A549 (cell line): ENCODE measurements at regions not wholly inside any gene's neighbourhood (a gene's known extent, or its start where the extent isn't known, plus 50 kb on each side); places are given as distances from the start of the nearest gene placed in this dataset.

ENCODE experiments used
- ATAC-seq, 2 experiments: fragments of 200-7000 bp in 1 of 2; fragments of >200 bp in 1 of 2; cut with Nextera tagmentation in 1 of 2; cut with Tn5 transposase in 1 of 2; 3 replicates each; pipeline versions ENCODE4 v1.8.0 to v1.9.1; 2018 to 2020; ENCODE audit warnings: mild to moderate bottlenecking in 1 of 2, moderate library complexity in 1 of 2
- CTCF ChIA-PET: fragments of 300-600 bp; sonication (Branson Sonifier 250); formaldehyde crosslinking; extraction: SDS; loops from one replicate; lab custom pipeline; 2021; ENCODE audit warnings: antibody characterized with exemption, inconsistent platforms; lab: Yijun Ruan, JAX
- POLR2A ChIA-PET: fragments of 350-600 bp; formaldehyde crosslinking; extraction: SDS; loops from one replicate; lab custom pipeline; 2021; ENCODE audit warnings: antibody characterized with exemption, inconsistent platforms; lab: Yijun Ruan, JAX
- DNase-seq, 2 experiments: peaks; one replicate each; pipeline versions ENCODE4 v3.0.0 to v3.0.0-alpha.2; 2011 to 2016; ENCODE audit warnings: low read depth in 1 of 2, low spot score in 1 of 2
- FAIRE-seq: peaks from 2 replicates; lab custom pipeline; 2011; peaks lifted over from hg19 to GRCh38; lab: Jason Lieb, UNC
- H3K27ac ChIP-seq, 2 experiments: fragments of >200 bp; sonication (Bioruptor Twin); formaldehyde crosslinking; 3 replicates each; pipeline ENCODE4 v1.5.1; 2016 to 2017
- H3K4me1 ChIP-seq: fragments of >200 bp; sonication (Bioruptor Twin); formaldehyde crosslinking; 3 replicates; pipeline ENCODE4 v1.6.1; 2016
- H3K4me2 ChIP-seq: fragments of >200 bp; sonication (Bioruptor Twin); formaldehyde crosslinking; 3 replicates; pipeline ENCODE4 v1.6.1; 2016
- H3K4me3 ChIP-seq: fragments of >200 bp; sonication (Bioruptor Twin); formaldehyde crosslinking; 3 replicates; pipeline ENCODE4 v1.5.1; 2016
- H3K9me3 ChIP-seq: fragments of >200 bp; sonication (Bioruptor Twin); formaldehyde crosslinking; 3 replicates; pipeline ENCODE4 v1.6.1; 2016
- BHLHE40 ChIP-seq: IDR thresholded peaks from 2 replicates; pipeline ENCODE4 v1.6.1; 2012; ENCODE audit warnings: low read depth, low read length, inconsistent platforms
- CBX2 ChIP-seq: fragments of 200-600 bp; sonication (generic); IDR thresholded peaks from 2 replicates; pipeline ENCODE4 v1.6.1; 2016; ENCODE audit warnings: low read depth, mild to moderate bottlenecking, borderline replicate concordance
- CBX8 ChIP-seq: fragments of 200-600 bp; sonication (generic); IDR thresholded peaks from 2 replicates; pipeline ENCODE4 v1.6.1; 2016
- CEBPB ChIP-seq, 2 experiments: fragments of >200 bp in 1 of 2; sonication (Bioruptor Twin) in 1 of 2; formaldehyde crosslinking in 1 of 2; IDR thresholded peaks; 2 replicates each; pipeline ENCODE4 v1.6.1; 2012 to 2016
- EHF ChIP-seq: fragments of 250-450 bp; sonication (Bioruptor Pico); IDR thresholded peaks from 2 replicates; pipeline ENCODE4 v1.5.0; 2020; ENCODE audit warnings: mild to moderate bottlenecking
- EHMT2 ChIP-seq: fragments of 200-600 bp; sonication (generic); IDR thresholded peaks from 2 replicates; pipeline ENCODE4 v1.6.1; 2016; ENCODE audit warnings: antibody characterized with exemption, low read depth, mild to moderate bottlenecking, moderate library complexity
- EP300 ChIP-seq, 2 experiments: fragments of >200 bp; sonication (Bioruptor Twin); formaldehyde crosslinking; IDR thresholded peaks; 2 replicates in 1 of 2; 3 replicates in 1 of 2; pipeline ENCODE4 v1.6.1; 2016 to 2017
- FOSL2 ChIP-seq, 2 experiments: fragments of 450-650 bp in 1 of 2; fragments of >200 bp in 1 of 2; sonication (Bioruptor Twin) in 1 of 2; formaldehyde crosslinking; IDR thresholded peaks; 2 replicates each; pipeline versions ENCODE4 v1.5.0 to v1.6.1; 2016 to 2020; ENCODE audit warnings: mild to moderate bottlenecking in 1 of 2, moderate library complexity in 1 of 2
- FOXS1 ChIP-seq: fragments of 250-450 bp; sonication (Bioruptor Pico); IDR thresholded peaks from 2 replicates; pipeline ENCODE4 v1.5.0; 2020; ENCODE audit warnings: mild to moderate bottlenecking, moderate library complexity
- GATA3 ChIP-seq: IDR thresholded peaks from 2 replicates; pipeline ENCODE4 v1.6.1; 2012; ENCODE audit warnings: borderline replicate concordance
- HDAC2 ChIP-seq: fragments of 200-600 bp; sonication (generic); IDR thresholded peaks from 2 replicates; pipeline ENCODE4 v1.6.1; 2016
- HEYL ChIP-seq: fragments of 250-450 bp; sonication (Bioruptor Pico); IDR thresholded peaks from 2 replicates; pipeline ENCODE4 v1.8.0; 2021; ENCODE audit warnings: mild to moderate bottlenecking, moderate library complexity
- KDM1A ChIP-seq: fragments of 200-600 bp; sonication (generic); IDR thresholded peaks from 2 replicates; pipeline ENCODE4 v1.6.1; 2016; ENCODE audit warnings: low read depth, mild to moderate bottlenecking
- KDM5A ChIP-seq: fragments of 200-600 bp; sonication (generic); IDR thresholded peaks from 2 replicates; pipeline ENCODE4 v1.6.1; 2016; ENCODE audit warnings: antibody characterized with exemption, mild to moderate bottlenecking
- MAFK ChIP-seq: fragments of 450-650 bp; IDR thresholded peaks from 2 replicates; pipeline ENCODE4 v1.6.1; 2014; ENCODE audit not compliant: partially characterized antibody
- NFE2L2 ChIP-seq: fragments of 150-350 bp; conservative IDR thresholded peaks from 2 replicates; pipeline ENCODE4 v1.6.1; 2014; ENCODE audit warnings: low read length
- POLR2AphosphoS2 ChIP-seq: conservative IDR thresholded peaks from 2 replicates; pipeline ENCODE4 v1.6.1; 2012; ENCODE audit warnings: low read length, improper control_type of control experiment, inconsistent platforms
- RARB ChIP-seq: fragments of 250-450 bp; sonication (Bioruptor Pico); IDR thresholded peaks from 2 replicates; pipeline ENCODE4 v1.8.0; 2021; ENCODE audit warnings: mild to moderate bottlenecking, moderate library complexity
- RNF2 ChIP-seq: fragments of 200-600 bp; sonication (generic); IDR thresholded peaks from 2 replicates; pipeline ENCODE4 v1.6.1; 2016; ENCODE audit warnings: low read depth, mild to moderate bottlenecking, antibody characterized with exemption, moderate library complexity, borderline replicate concordance
- SMC3 ChIP-seq: fragments of >200 bp; sonication (Bioruptor Twin); formaldehyde crosslinking; IDR thresholded peaks from 3 replicates; pipeline ENCODE4 v1.6.1; 2018; ENCODE audit warnings: inconsistent platforms
- SREBF2 ChIP-seq: fragments of 450-650 bp; IDR thresholded peaks from 2 replicates; pipeline ENCODE4 v1.6.1; 2014; ENCODE audit warnings: mild to moderate bottlenecking, moderate library complexity
- ZC3H11A ChIP-seq: fragments of 450-650 bp; IDR thresholded peaks from 2 replicates; pipeline ENCODE4 v1.6.1; 2014; ENCODE audit warnings: antibody characterized with exemption, mild to moderate bottlenecking
- ZSCAN20 ChIP-seq: fragments of 250-450 bp; sonication (Bioruptor Pico); IDR thresholded peaks from 2 replicates; pipeline ENCODE4 v1.8.0; 2022; ENCODE audit warnings: mild to moderate bottlenecking, moderate library complexity
- whole genome bisulfite sequencing: methylation state at CpG from one replicate; pipeline ENCODE4 v1.1.6; 2017; ENCODE audit errors: missing lambda C conversion rate; 5-methylcytosine and 5-hydroxymethylcytosine counted together
- TF ChIP-seq, protein P1 (sequence below): IDR thresholded peaks from 2 replicates; pipeline ENCODE4 v1.6.1; 2012
- TF ChIP-seq, protein P2 (sequence below): fragments of 450-650 bp; IDR thresholded peaks from 2 replicates; pipeline ENCODE4 v1.6.1; 2014; ENCODE audit warnings: antibody characterized with exemption
- TF ChIP-seq, protein P3 (sequence below): fragments of >200 bp; sonication (Bioruptor Twin); formaldehyde crosslinking; IDR thresholded peaks from 2 replicates; pipeline ENCODE4 v1.6.1; 2016
- TF ChIP-seq, protein P4 (sequence below): fragments of 250-450 bp; sonication (Bioruptor Pico); IDR thresholded peaks from 2 replicates; pipeline ENCODE4 v1.5.0; 2020; ENCODE audit warnings: low read depth, mild to moderate bottlenecking, moderate library complexity
- TF ChIP-seq, protein P5 (sequence below): fragments of >200 bp; sonication (Bioruptor Twin); formaldehyde crosslinking; IDR thresholded peaks from 3 replicates; pipeline ENCODE4 v1.5.1; 2016
- TF ChIP-seq, protein P6 (sequence below): fragments of 250-450 bp; sonication (Bioruptor Pico); IDR thresholded peaks from 2 replicates; pipeline ENCODE4 v1.5.0; 2021; ENCODE audit warnings: mild to moderate bottlenecking, moderate library complexity, borderline replicate concordance

DNA sequence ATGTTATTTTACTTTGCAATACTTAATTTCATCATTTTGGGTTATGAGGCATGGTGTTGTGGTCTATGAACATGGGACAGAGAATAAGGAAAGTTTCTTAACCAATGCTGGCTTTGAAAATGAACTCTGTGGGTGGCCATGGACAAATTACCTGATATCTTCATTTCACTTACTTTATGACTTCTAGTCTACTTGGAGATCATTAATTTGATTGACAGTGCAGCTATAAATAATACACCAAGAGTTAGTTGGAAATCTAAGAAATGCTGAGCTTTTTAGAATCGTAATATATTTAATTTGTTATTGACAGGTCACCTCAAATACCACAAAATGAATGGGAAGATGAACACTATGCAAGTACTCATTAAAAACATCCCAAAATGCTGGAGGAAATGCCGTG lies 140.4 kb downstream of the CENPW start:
- TF ChIP-seq HEYL (CRISPR knock-in tag) (no peak), RARB (no peak), KDM5A (no peak), NFE2L2 (no peak), MAFK (no peak), POLR2AphosphoS2 (no peak), SREBF2 (no peak)
- TF ChIP-seq, protein P1, sequence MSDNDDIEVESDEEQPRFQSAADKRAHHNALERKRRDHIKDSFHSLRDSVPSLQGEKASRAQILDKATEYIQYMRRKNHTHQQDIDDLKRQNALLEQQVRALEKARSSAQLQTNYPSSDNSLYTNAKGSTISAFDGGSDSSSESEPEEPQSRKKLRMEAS: no peak
- TF ChIP-seq, protein P2, sequence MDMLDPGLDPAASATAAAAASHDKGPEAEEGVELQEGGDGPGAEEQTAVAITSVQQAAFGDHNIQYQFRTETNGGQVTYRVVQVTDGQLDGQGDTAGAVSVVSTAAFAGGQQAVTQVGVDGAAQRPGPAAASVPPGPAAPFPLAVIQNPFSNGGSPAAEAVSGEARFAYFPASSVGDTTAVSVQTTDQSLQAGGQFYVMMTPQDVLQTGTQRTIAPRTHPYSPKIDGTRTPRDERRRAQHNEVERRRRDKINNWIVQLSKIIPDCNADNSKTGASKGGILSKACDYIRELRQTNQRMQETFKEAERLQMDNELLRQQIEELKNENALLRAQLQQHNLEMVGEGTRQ: no peak
- TF ChIP-seq, protein P3, sequence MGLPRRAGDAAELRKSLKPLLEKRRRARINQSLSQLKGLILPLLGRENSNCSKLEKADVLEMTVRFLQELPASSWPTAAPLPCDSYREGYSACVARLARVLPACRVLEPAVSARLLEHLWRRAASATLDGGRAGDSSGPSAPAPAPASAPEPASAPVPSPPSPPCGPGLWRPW: no peak
- TF ChIP-seq, protein P4, sequence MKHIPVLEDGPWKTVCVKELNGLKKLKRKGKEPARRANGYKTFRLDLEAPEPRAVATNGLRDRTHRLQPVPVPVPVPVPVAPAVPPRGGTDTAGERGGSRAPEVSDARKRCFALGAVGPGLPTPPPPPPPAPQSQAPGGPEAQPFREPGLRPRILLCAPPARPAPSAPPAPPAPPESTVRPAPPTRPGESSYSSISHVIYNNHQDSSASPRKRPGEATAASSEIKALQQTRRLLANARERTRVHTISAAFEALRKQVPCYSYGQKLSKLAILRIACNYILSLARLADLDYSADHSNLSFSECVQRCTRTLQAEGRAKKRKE (CRISPR knock-in tag): no peak
- ATAC-seq (no peak), FAIRE-seq (no peak), DNase-seq (no peak)
- ChIA-PET CTCF (no interaction called here), POLR2A (no interaction called here)
- WGBS: 39% methylated on average over 2 of the region's 2 CpGs
- Histone ChIP-seq H3K4me1 (no peaks in the 10 kb centered on the region), H3K9me3 (no peaks in the 10 kb centered on the region), H3K27ac (no peak overlapping the region), H3K4me2 (no peak overlapping the region), H3K4me3 (no peak overlapping the region)

DNA sequence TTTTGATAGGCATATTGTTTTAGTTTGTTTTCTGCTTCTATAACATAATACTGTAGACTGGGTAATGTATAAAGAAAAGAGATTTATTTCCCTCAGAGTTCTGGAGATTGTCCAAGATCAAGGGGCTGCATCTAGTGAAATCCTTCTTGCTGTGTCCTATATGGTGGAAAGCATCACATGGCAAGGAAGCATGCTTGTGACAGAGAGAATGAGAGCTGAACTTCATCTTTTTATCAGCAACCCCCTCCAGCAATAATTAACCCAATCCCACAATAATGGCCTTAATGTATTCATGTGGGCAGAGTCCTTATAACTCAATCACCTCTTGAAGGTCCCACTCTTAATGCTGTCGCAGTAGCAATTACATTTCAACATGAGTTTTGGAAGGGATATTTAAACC lies 141.4 kb downstream of the CENPW start:
- FAIRE-seq (no peak), DNase-seq (no peak), ATAC-seq (no peak)
- Histone ChIP-seq H3K4me1 (no peaks in the 10 kb centered on the region), H3K27ac (no peak overlapping the region), H3K4me2 (no peak overlapping the region), H3K9me3 (no peaks in the 10 kb centered on the region), H3K4me3 (no peak overlapping the region)
- ChIA-PET CTCF (interaction anchor here (0.6 kb wide), 1 partner anchor 13 kb away, joined by 4 read pairs; no protein-coding TSS in a partner anchor), POLR2A (no interaction called here)
- WGBS: 88% methylated on average over 1 of the region's 1 CpG
- TF ChIP-seq GATA3 (no peak), EHF (no peak), FOSL2 (IDR thresholded peaks at IDR 0.05) (no peak), FOSL2 (CRISPR knock-in tag; IDR thresholded peaks at IDR 0.05) (no peak), CBX8 (no peak), HDAC2 (no peak), CEBPB (IDR thresholded peaks at IDR 0.05) (no peak), EP300 (IDR thresholded peaks at IDR 0.05) (no peak)
- TF ChIP-seq, protein P5, sequence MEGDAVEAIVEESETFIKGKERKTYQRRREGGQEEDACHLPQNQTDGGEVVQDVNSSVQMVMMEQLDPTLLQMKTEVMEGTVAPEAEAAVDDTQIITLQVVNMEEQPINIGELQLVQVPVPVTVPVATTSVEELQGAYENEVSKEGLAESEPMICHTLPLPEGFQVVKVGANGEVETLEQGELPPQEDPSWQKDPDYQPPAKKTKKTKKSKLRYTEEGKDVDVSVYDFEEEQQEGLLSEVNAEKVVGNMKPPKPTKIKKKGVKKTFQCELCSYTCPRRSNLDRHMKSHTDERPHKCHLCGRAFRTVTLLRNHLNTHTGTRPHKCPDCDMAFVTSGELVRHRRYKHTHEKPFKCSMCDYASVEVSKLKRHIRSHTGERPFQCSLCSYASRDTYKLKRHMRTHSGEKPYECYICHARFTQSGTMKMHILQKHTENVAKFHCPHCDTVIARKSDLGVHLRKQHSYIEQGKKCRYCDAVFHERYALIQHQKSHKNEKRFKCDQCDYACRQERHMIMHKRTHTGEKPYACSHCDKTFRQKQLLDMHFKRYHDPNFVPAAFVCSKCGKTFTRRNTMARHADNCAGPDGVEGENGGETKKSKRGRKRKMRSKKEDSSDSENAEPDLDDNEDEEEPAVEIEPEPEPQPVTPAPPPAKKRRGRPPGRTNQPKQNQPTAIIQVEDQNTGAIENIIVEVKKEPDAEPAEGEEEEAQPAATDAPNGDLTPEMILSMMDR: no peak
- TF ChIP-seq, protein P4 (CRISPR knock-in tag): no peak

DNA sequence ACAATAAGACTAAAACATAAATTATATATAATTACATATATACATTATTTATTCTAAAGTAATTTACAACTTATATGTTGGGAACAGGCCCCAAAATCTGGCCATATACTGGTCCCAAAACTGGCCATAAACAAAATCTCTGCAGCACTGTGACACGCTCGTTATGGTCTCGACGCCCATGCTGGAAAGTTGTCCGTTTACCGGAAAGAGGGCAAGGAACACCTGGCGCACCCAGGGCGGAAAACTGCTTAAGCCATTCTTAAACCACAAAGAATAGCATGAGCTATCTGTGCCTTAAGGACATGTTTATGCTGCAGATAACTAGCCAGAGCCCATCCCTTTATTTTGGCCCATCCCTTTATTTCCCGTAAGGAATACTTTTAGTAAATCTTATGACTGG lies 164.9 kb downstream of the CENPW start:
- no peak overlapping the region for H3K4me3 ChIP-seq
- ATAC-seq: no peak
- no peaks in the 10 kb centered on the region for H3K9me3 ChIP-seq
- DNase-seq: no peak
- POLR2A ChIA-PET: no interaction called here
- no peak for TF ChIP-seq HEYL (CRISPR knock-in tag)
- TF ChIP-seq, protein P6, sequence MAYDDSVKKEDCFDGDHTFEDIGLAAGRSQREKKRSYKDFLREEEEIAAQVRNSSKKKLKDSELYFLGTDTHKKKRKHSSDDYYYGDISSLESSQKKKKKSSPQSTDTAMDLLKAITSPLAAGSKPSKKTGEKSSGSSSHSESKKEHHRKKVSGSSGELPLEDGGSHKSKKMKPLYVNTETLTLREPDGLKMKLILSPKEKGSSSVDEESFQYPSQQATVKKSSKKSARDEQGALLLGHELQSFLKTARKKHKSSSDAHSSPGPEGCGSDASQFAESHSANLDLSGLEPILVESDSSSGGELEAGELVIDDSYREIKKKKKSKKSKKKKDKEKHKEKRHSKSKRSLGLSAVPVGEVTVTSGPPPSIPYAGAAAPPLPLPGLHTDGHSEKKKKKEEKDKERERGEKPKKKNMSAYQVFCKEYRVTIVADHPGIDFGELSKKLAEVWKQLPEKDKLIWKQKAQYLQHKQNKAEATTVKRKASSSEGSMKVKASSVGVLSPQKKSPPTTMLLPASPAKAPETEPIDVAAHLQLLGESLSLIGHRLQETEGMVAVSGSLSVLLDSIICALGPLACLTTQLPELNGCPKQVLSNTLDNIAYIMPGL (CRISPR knock-in tag): no peak
- no peak for TF ChIP-seq CBX2
- TF ChIP-seq KDM5A: no peak
- no peak for TF ChIP-seq ZSCAN20 (CRISPR knock-in tag)
- no peak for TF ChIP-seq EHMT2
- TF ChIP-seq FOXS1: no peak
- no peak for TF ChIP-seq RNF2
- TF ChIP-seq NFE2L2: no peak
- no peak for TF ChIP-seq KDM1A
- no peak for TF ChIP-seq SMC3
- TF ChIP-seq BHLHE40: no peak
- TF ChIP-seq ZC3H11A: no peak
- 0 out of 3 replicates have a peak, but pooled peaks cover 3% of the 10 kb centered on the region for H3K4me1 ChIP-seq
- H3K27ac ChIP-seq: no peak overlapping the region
- no peak for FAIRE-seq
- CTCF ChIA-PET: no interaction called here
- WGBS: 93% methylated on average over 9 of the region's 9 CpGs
- H3K4me2 ChIP-seq: no peak overlapping the region
